ENCODE measurements at regions not wholly inside any gene's neighbourhood (a gene's known extent, or its start where the extent isn't known, plus 50 kb on each side); places are given as distances from the start of the nearest gene placed in this dataset.

DNA sequence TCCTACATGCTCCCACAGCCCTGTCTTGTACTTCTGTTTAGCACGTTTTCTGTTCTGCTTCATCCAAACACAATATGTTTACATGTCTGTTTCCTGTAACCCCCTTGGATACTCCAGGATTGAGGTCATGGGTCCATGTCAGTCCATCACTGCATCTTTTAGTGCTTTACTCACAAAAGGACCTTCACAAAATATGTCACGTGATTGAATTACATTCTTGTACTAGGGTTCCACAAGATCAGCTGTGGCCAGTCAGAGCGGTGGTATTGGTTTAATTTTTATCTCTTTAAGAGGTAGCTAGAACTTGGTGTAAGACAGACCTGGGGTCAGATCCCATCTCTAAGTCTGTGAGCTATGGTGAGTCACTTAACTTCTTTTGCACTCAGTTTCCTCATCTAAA, 201.2 kb upstream of the FAM78B start:
- TF ChIP-seq POLR2A (IDR thresholded peaks at IDR 0.05; ENCODE audit: low read length) (no peak), GATA1 (IDR thresholded peaks at IDR 0.05; ENCODE audit: low read depth, low read length) (no peak)
